Fibroblast of mammary gland (primary cell): ENCODE measurements at regions not wholly inside any gene's neighbourhood (a gene's known extent, or its start where the extent isn't known, plus 50 kb on each side); places are given as distances from the start of the nearest gene placed in this dataset.

Experiments used
- DNase-seq: peaks from one replicate; pipeline ENCODE4 v3.0.0-alpha.2; 2010; ENCODE audit warnings: low read depth
- H3K4me3 ChIP-seq: 2 replicates; pipeline ENCODE4 v1.5.1; 2011; ENCODE audit warnings: low read depth, mild to moderate bottlenecking, low read length, moderate library complexity; ENCODE audit not compliant: control insufficient read depth
- TF ChIP-seq, protein P1 (sequence below): conservative IDR thresholded peaks from 2 replicates; pipeline ENCODE4 v1.5.1; 2011; ENCODE audit warnings: low read depth, low read length, inconsistent platforms; ENCODE audit not compliant: control insufficient read depth, insufficient read depth

DNA sequence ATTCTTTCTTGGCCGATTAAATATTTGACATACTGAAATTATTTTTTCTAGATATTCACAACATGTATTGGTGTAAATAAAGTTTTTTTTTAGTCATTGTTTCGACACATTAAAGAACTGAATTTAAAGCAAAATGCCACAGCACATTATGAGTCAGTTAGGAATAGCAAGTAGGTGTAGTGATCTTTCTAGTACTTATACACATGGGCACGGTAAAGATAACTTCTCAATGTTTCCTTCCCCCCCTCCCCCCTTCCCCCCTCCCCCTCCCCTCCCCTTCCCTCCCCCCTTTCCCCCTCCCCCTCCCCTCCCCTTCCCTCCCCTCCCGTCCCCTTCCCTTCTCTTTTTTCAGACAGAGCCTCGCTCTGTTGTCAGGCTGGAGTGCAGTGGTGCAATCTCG, 1269.9 kb downstream of the ADGRL3 start:
- no peak overlapping the region for H3K4me3 ChIP-seq
- TF ChIP-seq, protein P1, sequence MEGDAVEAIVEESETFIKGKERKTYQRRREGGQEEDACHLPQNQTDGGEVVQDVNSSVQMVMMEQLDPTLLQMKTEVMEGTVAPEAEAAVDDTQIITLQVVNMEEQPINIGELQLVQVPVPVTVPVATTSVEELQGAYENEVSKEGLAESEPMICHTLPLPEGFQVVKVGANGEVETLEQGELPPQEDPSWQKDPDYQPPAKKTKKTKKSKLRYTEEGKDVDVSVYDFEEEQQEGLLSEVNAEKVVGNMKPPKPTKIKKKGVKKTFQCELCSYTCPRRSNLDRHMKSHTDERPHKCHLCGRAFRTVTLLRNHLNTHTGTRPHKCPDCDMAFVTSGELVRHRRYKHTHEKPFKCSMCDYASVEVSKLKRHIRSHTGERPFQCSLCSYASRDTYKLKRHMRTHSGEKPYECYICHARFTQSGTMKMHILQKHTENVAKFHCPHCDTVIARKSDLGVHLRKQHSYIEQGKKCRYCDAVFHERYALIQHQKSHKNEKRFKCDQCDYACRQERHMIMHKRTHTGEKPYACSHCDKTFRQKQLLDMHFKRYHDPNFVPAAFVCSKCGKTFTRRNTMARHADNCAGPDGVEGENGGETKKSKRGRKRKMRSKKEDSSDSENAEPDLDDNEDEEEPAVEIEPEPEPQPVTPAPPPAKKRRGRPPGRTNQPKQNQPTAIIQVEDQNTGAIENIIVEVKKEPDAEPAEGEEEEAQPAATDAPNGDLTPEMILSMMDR: no peak
- DNase-seq: no peak

DNA sequence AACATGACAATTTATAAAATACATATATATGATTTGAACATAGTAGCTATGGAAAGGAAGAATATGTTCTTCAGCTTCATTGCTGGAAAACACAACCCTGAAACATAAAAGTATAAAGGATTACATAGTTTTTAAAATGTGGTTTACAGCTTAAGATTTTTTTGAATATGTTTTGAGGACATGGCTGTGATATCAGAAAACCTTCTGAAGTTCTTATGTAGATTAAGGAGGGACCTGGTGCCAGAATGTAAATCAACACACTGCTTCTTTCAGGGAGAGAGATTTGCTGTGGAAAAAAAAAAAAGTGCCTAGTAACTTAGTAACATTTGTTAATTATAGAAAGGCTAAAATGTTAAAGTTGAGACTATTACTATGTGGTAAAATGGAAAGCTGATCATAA, 1261.8 kb downstream of the ADGRL3 start:
- H3K4me3 ChIP-seq: no peak overlapping the region
- no peak for DNase-seq
- TF ChIP-seq, protein P1: no peak

DNA sequence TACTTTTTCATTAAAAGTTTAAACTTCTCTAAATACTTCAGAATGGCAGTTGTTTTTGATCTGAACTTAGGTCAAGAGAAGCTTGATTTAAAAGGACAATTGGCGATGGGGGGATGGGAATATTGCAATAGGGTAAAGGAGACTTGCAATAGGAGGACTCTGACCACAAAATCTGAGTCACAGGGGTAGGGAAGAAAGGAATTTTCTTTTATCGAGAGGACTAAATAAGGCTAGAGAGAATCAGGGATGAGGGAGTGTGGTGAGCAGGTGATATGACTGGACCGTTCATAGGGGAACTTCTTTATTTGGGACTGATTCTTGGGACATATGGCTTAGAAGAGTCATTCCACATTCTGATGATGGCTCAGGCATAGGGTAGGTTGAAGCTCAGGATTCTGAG, 1260.2 kb downstream of the ADGRL3 start:
- TF ChIP-seq, protein P1: no peak
- DNase-seq: no peak
- H3K4me3 ChIP-seq: no peak overlapping the region

DNA sequence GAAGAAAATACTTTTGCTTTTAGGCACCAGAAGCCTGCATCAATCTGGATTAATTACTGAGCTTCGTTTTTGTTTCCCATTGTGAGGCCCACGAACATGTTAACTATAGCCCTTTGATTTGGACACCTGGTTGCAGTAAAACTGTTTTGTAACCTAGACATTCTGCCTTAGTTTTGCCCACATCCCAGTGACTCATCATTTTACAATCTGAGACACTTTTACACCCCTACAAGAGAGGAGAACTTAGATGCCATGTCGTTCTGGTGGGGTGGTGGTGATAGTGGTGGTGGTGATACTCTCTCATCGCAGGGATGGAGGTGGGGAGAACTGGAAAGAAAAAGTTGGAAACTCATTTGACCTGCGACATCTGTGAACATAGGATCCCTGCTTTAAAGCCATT, 1257.2 kb downstream of the ADGRL3 start:
- H3K4me3 ChIP-seq: no peak overlapping the region
- TF ChIP-seq, protein P1: no peak
- DNase-seq: no peak

DNA sequence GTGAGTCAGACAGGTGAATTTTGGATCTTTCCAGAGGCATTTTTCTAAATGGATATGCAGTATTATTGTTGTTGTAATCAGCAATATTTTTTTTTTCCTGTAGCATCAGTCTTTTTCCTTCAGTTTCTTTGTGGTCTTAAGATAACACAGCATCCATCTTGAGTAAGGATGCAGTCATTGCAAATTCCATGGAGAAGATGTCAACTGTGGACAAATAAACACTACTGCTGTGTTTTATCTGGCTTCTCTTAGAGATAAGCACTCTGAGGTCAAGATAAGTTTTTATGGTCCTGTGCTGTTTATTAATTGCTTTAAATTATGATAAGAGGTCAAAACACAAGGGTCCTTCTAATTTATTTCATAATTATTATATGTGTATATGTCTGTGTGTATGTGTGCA, 1255.7 kb downstream of the ADGRL3 start:
- no peak overlapping the region for H3K4me3 ChIP-seq
- TF ChIP-seq, protein P1: no peak
- DNase-seq: no peak

DNA sequence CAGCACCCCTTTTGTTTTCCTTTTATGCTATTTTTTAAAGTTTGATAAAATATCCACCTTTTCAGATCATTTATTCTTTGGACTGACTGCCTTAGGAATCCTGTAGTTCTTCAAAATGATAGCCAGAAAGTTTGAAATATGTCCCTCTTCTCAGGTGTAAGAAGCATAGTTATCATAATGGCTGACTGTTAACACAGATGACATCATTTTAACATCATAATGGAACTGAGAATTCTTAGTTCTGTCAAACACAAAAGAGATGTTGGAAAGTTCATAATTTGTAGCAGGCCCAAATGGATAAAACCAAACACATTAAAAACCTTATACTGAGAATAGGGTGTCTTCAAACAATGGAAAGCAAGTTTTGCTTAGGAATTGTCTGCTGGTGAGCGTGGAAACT, 1254.4 kb downstream of the ADGRL3 start:
- H3K4me3 ChIP-seq: no peak overlapping the region
- TF ChIP-seq, protein P1: no peak
- no peak for DNase-seq

DNA sequence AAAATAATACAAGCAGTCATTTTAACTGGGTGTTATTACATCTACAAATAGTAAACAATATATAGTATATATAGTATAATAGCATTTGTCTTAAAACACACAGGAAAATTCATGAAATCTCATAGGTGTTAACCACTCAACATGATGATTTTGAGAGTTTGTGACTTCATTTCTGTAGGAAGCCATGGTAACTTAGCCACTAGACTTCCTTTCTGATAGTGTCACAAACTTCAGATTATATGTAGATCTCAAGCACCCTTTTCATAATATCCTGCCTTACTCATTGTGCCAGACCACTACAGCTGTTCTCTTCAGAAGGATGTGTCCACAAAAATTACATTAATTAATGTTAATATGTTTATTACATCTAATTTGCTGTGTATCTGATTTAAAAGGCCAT, 1250.6 kb downstream of the ADGRL3 start:
- TF ChIP-seq, protein P1: no peak
- H3K4me3 ChIP-seq: no peak overlapping the region
- no peak for DNase-seq
